ENCODE measurements at regions not wholly inside any gene's neighbourhood (a gene's known extent, or its start where the extent isn't known, plus 50 kb on each side); places are given as distances from the start of the nearest gene placed in this dataset.

GRCh38 chr6:149137594-149137993, 179.9 kb upstream of the TAB2 start:
- TF ChIP-seq GATA2 (IDR thresholded peaks at IDR 0.05; ENCODE audit: low read depth, low read length) = no peak
- TF ChIP-seq GATA3 (IDR thresholded peaks at IDR 0.05; ENCODE audit: low read depth, low read length) = no peak
